ENCODE measurements at regions not wholly inside any gene's neighbourhood (a gene's known extent, or its start where the extent isn't known, plus 50 kb on each side); places are given as distances from the start of the nearest gene placed in this dataset.

DNA sequence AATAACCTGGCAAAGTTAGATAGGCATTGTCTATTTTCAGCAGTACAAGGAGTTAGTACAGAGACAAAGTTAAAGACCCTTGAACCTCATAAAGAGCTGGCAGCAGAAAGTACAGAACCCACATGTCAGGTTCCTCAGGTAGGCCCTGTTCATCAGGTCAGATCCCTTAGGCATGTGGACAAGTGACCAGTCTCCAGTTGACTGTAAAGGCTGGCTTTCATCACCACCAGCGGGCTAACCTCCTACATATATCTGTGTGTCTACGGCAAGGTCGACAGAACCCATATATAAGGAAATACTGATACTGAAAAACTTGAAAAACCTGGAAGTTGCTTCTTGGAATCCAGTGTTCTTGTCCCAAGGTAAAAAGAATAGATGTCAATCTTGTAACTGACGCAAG lies 223.1 kb upstream of the SGK1 start:
- TF ChIP-seq ZNF70 (CRISPR knock-in tag; IDR thresholded peaks at IDR 0.05) (no peak), ARNTL (CRISPR knock-in tag; IDR thresholded peaks at IDR 0.05; ENCODE audit: borderline replicate concordance, low read depth) (no peak), ZFP3 (CRISPR knock-in tag; IDR thresholded peaks at IDR 0.05) (no peak), ESRRG (CRISPR knock-in tag; IDR thresholded peaks at IDR 0.05) (no peak), ZC3H10 (CRISPR knock-in tag; IDR thresholded peaks at IDR 0.05) (no peak), GLIS3 (CRISPR knock-in tag; IDR thresholded peaks at IDR 0.05) (no peak), ZFP30 (CRISPR knock-in tag; IDR thresholded peaks at IDR 0.05) (no peak)
- TF ChIP-seq, protein P1, sequence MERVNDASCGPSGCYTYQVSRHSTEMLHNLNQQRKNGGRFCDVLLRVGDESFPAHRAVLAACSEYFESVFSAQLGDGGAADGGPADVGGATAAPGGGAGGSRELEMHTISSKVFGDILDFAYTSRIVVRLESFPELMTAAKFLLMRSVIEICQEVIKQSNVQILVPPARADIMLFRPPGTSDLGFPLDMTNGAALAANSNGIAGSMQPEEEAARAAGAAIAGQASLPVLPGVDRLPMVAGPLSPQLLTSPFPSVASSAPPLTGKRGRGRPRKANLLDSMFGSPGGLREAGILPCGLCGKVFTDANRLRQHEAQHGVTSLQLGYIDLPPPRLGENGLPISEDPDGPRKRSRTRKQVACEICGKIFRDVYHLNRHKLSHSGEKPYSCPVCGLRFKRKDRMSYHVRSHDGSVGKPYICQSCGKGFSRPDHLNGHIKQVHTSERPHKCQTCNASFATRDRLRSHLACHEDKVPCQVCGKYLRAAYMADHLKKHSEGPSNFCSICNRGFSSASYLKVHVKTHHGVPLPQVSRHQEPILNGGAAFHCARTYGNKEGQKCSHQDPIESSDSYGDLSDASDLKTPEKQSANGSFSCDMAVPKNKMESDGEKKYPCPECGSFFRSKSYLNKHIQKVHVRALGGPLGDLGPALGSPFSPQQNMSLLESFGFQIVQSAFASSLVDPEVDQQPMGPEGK (CRISPR knock-in tag; IDR thresholded peaks at IDR 0.05; ENCODE audit: borderline replicate concordance), result no peak
- TF ChIP-seq, protein P2, sequence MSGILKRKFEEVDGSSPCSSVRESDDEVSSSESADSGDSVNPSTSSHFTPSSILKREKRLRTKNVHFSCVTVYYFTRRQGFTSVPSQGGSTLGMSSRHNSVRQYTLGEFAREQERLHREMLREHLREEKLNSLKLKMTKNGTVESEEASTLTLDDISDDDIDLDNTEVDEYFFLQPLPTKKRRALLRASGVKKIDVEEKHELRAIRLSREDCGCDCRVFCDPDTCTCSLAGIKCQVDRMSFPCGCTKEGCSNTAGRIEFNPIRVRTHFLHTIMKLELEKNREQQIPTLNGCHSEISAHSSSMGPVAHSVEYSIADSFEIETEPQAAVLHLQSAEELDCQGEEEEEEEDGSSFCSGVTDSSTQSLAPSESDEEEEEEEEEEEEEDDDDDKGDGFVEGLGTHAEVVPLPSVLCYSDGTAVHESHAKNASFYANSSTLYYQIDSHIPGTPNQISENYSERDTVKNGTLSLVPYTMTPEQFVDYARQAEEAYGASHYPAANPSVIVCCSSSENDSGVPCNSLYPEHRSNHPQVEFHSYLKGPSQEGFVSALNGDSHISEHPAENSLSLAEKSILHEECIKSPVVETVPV (CRISPR knock-in tag; IDR thresholded peaks at IDR 0.05), result no peak

Measured in SK-N-SH treated with all-trans-retinoic acid at 6 μM for 48 hours (cell line).